Stimulated activated naive B cell treated with anti-CD40 and anti-IgM and Interleukin-4, amounts not matched to agents 10 μg/mL and 1 μg/mL and 100 μg/mL, for 72 hours (primary cell): ENCODE measurements at regions not wholly inside any gene's neighbourhood (a gene's known extent, or its start where the extent isn't known, plus 50 kb on each side); places are given as distances from the start of the nearest gene placed in this dataset.

Experiments used
- ATAC-seq, 2 donors: fragments of 150-1000 bp; cut with Tn5 transposase; replicated peaks; 2 replicates each; pipeline ENCODE4 v1.10.0; 2021; ENCODE audit warnings: moderate library complexity in 1 of 2
- DNase-seq: peaks from one replicate; pipeline ENCODE4 v3.0.0; 2021
- H3K27ac Mint-ChIP-seq: one replicate; pipeline ENCODE4 v1.8.0; 2022; ENCODE audit warnings: mild to moderate bottlenecking, mixed read lengths
- H3K27me3 Mint-ChIP-seq, 2 donors: one replicate each; pipeline ENCODE4 v1.8.0; 2022; ENCODE audit warnings: mixed read lengths in 2 of 2
- H3K36me3 Mint-ChIP-seq, 2 donors: one replicate each; pipeline ENCODE4 v1.8.0; 2022; ENCODE audit warnings: mixed read lengths in 2 of 2, mild to moderate bottlenecking in 1 of 2
- H3K4me1 Mint-ChIP-seq, 2 donors: one replicate each; pipeline ENCODE4 v1.8.0; 2022; ENCODE audit warnings: mixed read lengths in 2 of 2, mild to moderate bottlenecking in 1 of 2
- H3K4me3 Mint-ChIP-seq, 2 donors: one replicate each; pipeline ENCODE4 v1.8.0; 2022; ENCODE audit warnings: mild to moderate bottlenecking in 2 of 2, mixed read lengths in 2 of 2, moderate library complexity in 1 of 2
- H3K9me3 Mint-ChIP-seq, 2 donors: one replicate each; pipeline ENCODE4 v1.8.0; 2022; ENCODE audit warnings: mixed read lengths in 2 of 2, mild to moderate bottlenecking in 1 of 2

- Mint-ChIP-seq H3K4me1 (peaks cover 18 to 30% of the 10 kb centered on the region in 2 donors), H3K36me3 (no peaks in the 10 kb centered on the region), H3K9me3 (peaks cover 0 to 3% of the 10 kb centered on the region in 2 donors), H3K27ac (no peak overlapping the region), H3K4me3 (no peak overlapping the region), H3K27me3 (peaks cover 0 to 4% of the 10 kb centered on the region in 2 donors)
- ATAC-seq: no peak
- DNase-seq: no peak
Measured at GRCh38 chr12:24596768-24597388, 352.0 kb downstream of the BCAT1 start.

- H3K9me3 Mint-ChIP-seq: peaks cover 0 to 3% of the 10 kb centered on the region in 2 donors
- no peak overlapping the region for H3K4me3 Mint-ChIP-seq
- H3K27me3 Mint-ChIP-seq: peaks cover 0 to 4% of the 10 kb centered on the region in 2 donors
- ATAC-seq (peak; percentile 36 to 43), DNase-seq (no peak)
- H3K36me3 Mint-ChIP-seq: no peaks in the 10 kb centered on the region
- no peak overlapping the region for H3K27ac Mint-ChIP-seq
- peaks cover 14 to 26% of the 10 kb centered on the region in 2 donors for H3K4me1 Mint-ChIP-seq
Measured at GRCh38 chr12:24595652-24596235, 353.2 kb downstream of the BCAT1 start.

- ATAC-seq: no peak
- no peaks in the 10 kb centered on the region for H3K36me3 Mint-ChIP-seq
- H3K4me3 Mint-ChIP-seq: no peak overlapping the region
- H3K4me1 Mint-ChIP-seq: peaks cover 7 to 8% of the 10 kb centered on the region in 2 donors
- no peak for DNase-seq
- H3K9me3 Mint-ChIP-seq: no peaks in the 10 kb centered on the region
- no peak overlapping the region for H3K27ac Mint-ChIP-seq
- H3K27me3 Mint-ChIP-seq: peaks cover 0 to 4% of the 10 kb centered on the region in 2 donors
Measured at GRCh38 chr12:24591715-24592440, 357.0 kb downstream of the BCAT1 start.

DNA sequence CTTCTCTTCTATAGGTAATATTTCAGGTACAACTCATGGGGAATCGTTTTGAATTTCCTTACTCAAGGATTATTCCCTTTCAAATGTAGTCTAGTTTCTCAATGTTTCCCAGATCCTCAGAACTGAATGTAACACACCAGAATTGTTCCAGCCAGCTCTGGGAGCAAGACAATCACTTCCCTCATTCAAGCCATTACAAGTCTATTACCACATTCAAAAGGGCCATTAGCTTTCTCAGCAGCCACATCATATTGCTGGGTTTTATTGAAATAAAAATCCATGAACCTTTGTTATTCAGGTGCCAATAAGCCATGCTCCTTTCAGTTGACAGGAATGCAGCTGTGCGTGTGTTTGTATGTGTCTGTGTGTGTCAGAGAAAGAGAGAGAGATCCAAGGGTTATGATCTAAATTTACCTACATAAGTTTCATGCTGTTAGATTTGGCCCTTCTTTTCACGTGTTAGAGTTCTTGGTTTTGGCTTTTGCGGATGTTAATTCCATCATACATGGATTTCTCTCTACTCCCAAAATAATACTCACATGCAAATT, 357.7 kb downstream of the BCAT1 start:
- Mint-ChIP-seq H3K9me3 (no peaks in the 10 kb centered on the region), H3K4me1 (peaks cover 7 to 8% of the 10 kb centered on the region in 2 donors), H3K27ac (no peak overlapping the region), H3K36me3 (no peaks in the 10 kb centered on the region), H3K27me3 (peaks cover 0 to 4% of the 10 kb centered on the region in 2 donors), H3K4me3 (no peak overlapping the region)
- no peak for DNase-seq
- no peak for ATAC-seq

GRCh38 chr12:24586293-24586692, 362.6 kb downstream of the BCAT1 start:
- H3K9me3 Mint-ChIP-seq: peaks cover 3 to 11% of the 10 kb centered on the region in 2 donors
- no peak overlapping the region for H3K27ac Mint-ChIP-seq
- H3K27me3 Mint-ChIP-seq: no peaks in the 10 kb centered on the region
- H3K4me3 Mint-ChIP-seq: no peak overlapping the region
- DNase-seq: no peak
- H3K36me3 Mint-ChIP-seq: no peaks in the 10 kb centered on the region
- H3K4me1 Mint-ChIP-seq: peaks cover 8 to 10% of the 10 kb centered on the region in 2 donors
- no peak for ATAC-seq

DNA sequence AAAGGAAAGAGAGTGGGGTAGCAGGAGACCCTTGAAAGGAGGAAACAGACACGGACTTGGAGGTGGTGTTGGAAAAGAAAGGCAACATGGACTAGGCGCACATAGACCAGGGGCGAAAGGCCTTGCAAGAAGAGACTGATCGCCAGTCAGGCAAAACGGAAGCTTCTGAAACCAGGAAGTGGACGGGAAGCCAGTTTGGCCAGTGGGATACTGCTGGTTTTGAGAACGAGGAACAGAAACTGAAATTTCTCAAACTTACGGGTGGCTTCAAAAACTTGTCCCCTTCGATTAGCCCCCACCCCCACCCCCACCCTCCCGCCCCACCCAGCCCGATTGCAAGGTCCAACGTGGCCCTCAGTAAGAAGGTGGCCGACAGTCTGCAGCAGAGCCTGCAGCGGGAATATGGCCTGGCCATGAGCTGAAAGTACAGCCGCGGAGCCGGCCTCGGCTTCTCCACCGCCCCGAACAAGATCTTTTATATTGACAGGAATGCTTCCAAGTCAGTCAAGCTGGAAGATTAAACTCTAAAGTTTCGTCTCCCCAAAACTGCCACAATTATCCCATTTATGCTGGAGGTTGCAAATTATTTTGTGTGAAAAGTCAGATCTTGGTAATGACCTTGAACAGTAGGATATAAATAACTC, 364.7 kb downstream of the BCAT1 start:
- H3K27ac Mint-ChIP-seq: no peak overlapping the region

DNA sequence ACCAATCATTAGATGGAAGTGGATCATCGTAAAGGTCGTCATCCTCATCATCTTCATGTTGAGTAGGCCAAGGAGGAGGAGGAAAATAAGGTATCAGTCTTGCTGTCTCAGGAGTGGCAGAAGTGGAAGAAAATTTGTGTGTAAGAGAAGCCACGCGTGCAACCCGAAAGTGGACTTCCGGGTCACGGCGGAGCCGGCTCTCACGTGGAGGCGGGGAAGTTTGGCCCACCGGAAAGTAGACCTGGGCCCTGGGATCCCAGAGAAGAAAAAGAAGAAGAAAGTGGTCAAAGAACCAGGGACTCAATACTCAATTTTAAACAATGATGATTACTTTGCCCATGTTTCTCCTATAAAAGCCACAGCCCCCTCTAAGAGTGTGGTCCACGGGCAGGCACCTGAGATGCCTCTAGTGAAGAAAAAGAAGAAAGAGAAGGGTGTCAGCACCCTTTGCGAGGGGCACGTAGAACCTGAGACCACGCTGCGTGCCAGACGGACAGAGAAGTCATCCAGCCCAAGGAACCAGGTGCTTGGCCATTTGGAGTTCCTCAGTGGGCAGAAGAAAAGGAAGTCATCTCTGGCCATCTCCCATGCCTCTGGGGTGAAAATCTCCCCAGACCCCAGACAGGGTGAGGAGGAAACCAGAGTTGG, 365.8 kb downstream of the BCAT1 start:
- peaks cover 12 to 27% of the 10 kb centered on the region in 2 donors for H3K9me3 Mint-ChIP-seq
- no peaks in the 10 kb centered on the region for H3K27me3 Mint-ChIP-seq
- peaks cover 3% of the 10 kb centered on the region in 2 donors for H3K36me3 Mint-ChIP-seq
- ATAC-seq (no peak), DNase-seq (no peak)
- peak overlapping the region; percentile 63 for H3K27ac Mint-ChIP-seq
- H3K4me3 Mint-ChIP-seq: peak overlapping the region in 1 of 2 donors; percentile 13
- H3K4me1 Mint-ChIP-seq: peaks cover 8 to 10% of the 10 kb centered on the region in 2 donors

More for the DNA sequence above, 364.7 kb downstream of the BCAT1 start:
- Mint-ChIP-seq H3K36me3 (peaks cover 3% of the 10 kb centered on the region in 2 donors), H3K9me3 (peaks cover 10 to 23% of the 10 kb centered on the region in 2 donors), H3K4me1 (peaks cover 8 to 10% of the 10 kb centered on the region in 2 donors), H3K27me3 (no peaks in the 10 kb centered on the region), H3K4me3 (no peak overlapping the region)
- ATAC-seq (no peak), DNase-seq (no peak)

DNA sequence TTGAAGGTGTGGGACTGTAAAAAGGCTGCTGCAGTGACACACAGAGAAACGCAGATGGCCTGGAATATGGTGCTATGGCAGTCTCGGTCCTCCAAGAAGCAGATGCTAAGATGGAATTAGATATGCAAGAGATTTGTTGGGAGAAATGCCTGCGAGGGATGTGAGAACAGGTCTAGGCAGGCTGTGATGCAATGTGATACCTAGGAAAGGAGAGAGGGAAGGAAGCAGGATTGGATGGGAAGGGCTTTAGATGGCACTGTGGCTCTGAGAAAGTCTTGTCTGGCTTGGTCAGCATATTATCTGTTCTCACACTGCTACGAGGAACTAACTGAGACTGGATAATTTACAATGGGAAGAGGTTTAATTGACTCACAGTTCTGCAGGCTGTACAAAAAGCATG, 374.4 kb downstream of the BCAT1 start:
- H3K4me1 Mint-ChIP-seq: no peaks in the 10 kb centered on the region
- H3K27ac Mint-ChIP-seq: no peak overlapping the region
- peaks cover 4 to 8% of the 10 kb centered on the region in 2 donors for H3K9me3 Mint-ChIP-seq
- H3K36me3 Mint-ChIP-seq: peaks cover 3% of the 10 kb centered on the region in 2 donors
- DNase-seq (no peak), ATAC-seq (no peak)
- H3K27me3 Mint-ChIP-seq: peaks cover 10 to 11% of the 10 kb centered on the region in 2 donors
- H3K4me3 Mint-ChIP-seq: no peak overlapping the region

GRCh38 chr12:24573621-24574020, 375.3 kb downstream of the BCAT1 start:
- no peak for ATAC-seq
- no peak for DNase-seq
- Mint-ChIP-seq H3K36me3 (no peaks in the 10 kb centered on the region), H3K4me3 (no peak overlapping the region), H3K4me1 (no peaks in the 10 kb centered on the region), H3K27ac (no peak overlapping the region), H3K27me3 (peaks cover 10 to 11% of the 10 kb centered on the region in 2 donors), H3K9me3 (no peaks in the 10 kb centered on the region)

GRCh38 chr12:24565300-24565699, 383.6 kb downstream of the BCAT1 start:
- H3K9me3 Mint-ChIP-seq: no peaks in the 10 kb centered on the region
- H3K36me3 Mint-ChIP-seq: peaks cover 0 to 4% of the 10 kb centered on the region in 2 donors
- H3K4me1 Mint-ChIP-seq: peaks cover 17 to 22% of the 10 kb centered on the region in 2 donors
- H3K4me3 Mint-ChIP-seq: no peak overlapping the region
- ATAC-seq: no peak
- no peak for DNase-seq
- no peak overlapping the region for H3K27ac Mint-ChIP-seq
- H3K27me3 Mint-ChIP-seq: peaks cover 35 to 51% of the 10 kb centered on the region in 2 donors

DNA sequence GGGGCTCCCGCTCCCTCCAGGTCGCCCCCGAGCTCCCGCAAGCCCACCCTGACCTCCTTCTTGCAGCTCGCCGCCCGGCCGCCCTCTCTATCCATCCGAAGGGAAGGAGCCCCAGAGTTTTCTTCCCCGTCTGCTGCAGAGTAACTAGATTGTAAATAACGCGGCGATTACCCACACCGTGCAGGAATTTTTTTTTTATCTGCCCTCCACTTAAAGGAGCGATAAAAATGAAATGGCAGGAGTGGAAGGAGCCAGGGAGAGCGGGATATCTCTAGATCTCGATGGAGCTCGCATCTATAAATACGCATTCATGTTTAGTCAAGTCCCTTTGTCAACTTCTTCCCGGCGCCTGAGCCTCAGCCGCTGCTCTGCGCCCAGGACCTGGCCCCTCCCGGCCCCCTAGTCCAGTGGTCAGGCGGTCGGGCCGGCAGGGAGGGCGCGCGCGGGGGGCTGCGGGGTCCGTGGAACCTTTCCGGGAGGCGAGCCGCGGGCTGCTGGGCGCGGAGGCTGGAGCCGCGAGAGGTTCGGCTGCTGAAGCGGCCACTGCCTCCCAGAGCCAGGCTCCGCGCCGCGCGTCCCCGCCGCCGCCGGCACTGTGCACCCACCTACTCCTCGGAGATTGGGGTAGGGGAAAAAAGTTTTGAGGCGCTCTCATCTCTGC, 386.0 kb downstream of the BCAT1 start:
- DNase-seq: no peak
- peak; percentile 47 to 49 for ATAC-seq
- Mint-ChIP-seq H3K27ac (peak overlapping the region; percentile 78), H3K36me3 (peaks cover 0 to 4% of the 10 kb centered on the region in 2 donors), H3K27me3 (peaks cover 35 to 51% of the 10 kb centered on the region in 2 donors), H3K9me3 (no peaks in the 10 kb centered on the region), H3K4me3 (peak overlapping the region; percentile 94), H3K4me1 (peaks cover 17 to 22% of the 10 kb centered on the region in 2 donors)

DNA sequence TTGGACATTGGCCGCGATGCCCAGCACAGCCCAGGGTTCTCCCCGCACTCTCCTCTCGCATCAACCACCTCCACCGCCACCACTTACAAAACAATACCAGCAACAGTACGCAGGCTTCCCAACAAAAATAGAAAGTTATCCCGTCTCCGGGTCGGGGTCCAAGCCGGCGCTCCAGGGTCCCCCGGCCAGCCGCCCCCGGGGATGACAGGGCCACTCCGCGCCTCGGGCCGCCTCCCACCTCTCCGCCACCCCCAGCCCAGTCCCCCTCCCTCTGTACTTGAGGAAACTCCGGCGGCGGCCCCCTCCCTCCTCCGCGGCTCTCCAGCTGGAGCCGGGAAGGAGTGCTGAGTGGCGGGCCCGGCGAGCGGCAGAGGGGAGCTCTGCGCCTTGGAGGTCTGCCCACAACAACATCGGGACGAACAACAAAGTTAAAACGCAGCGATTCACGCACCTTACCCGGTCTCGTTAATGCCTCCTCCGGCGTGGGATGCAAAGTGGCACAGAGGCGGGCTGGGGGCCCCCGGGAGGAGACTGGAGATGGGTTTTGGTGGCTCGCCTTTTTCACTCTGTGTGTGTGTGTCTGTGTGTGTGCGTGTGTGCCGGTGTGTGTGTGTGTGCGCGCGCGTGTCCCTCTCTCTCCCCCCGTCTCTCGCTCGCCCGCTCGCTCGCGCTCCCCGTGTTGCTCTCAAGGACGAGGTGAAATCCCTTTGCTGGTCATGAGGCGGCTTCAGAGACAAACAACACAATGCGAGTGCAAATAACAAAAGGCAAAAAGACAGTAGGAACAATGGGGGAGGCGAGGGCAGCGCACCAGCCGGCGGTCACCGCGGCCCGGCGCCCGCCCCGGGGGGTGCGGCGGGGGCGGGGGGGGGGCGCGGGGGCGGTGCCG, 386.8 kb downstream of the BCAT1 start:
- Mint-ChIP-seq H3K4me3 (peak overlapping the region; percentile 94), H3K27me3 (peaks cover 35 to 51% of the 10 kb centered on the region in 2 donors), H3K27ac (peak overlapping the region; percentile 84), H3K36me3 (peaks cover 0 to 4% of the 10 kb centered on the region in 2 donors), H3K9me3 (no peaks in the 10 kb centered on the region), H3K4me1 (peaks cover 17 to 22% of the 10 kb centered on the region in 2 donors)
- DNase-seq (peak; percentile 12), ATAC-seq (peak; percentile 58 to 67)
